Motor neuron (in vitro differentiated cells): ENCODE measurements at regions not wholly inside any gene's neighbourhood (a gene's known extent, or its start where the extent isn't known, plus 50 kb on each side); places are given as distances from the start of the nearest gene placed in this dataset.
A peak's percentile ranks its signal among the peaks of the same experiment; 100 is the strongest.

Source experiments
- ATAC-seq, 8 experiments: fragments of 200-7000 bp; cut with Tn5 transposase; replicated peaks in 6 of 8; 2 replicates each; pipeline ENCODE4 v1.8.0; 2021; ENCODE audit warnings: mild to moderate bottlenecking in 8 of 8, moderate library complexity in 8 of 8
- H3K27ac ChIP-seq, 2 donors: fragments of 250-450 bp; sonication (Bioruptor Pico); 2 replicates each; pipeline ENCODE4 v1.9.0; 2021; ENCODE audit warnings: antibody characterized with exemption in 2 of 2, mild to moderate bottlenecking in 2 of 2, moderate library complexity in 1 of 2
- H3K4me1 ChIP-seq, 2 donors: fragments of 250-450 bp; sonication (Bioruptor Pico); replicated peaks in 1 of 2; 2 replicates each; pipeline ENCODE4 v1.6.1; 2021; ENCODE audit warnings: antibody characterized with exemption in 2 of 2, mild to moderate bottlenecking in 2 of 2, moderate library complexity in 1 of 2
- H3K4me3 ChIP-seq, 5 donors: fragments of 250-450 bp; sonication (Bioruptor Pico); 2 replicates each; pipeline ENCODE4 v1.9.0; 2021; ENCODE audit warnings: antibody characterized with exemption in 5 of 5, mild to moderate bottlenecking in 5 of 5, moderate library complexity in 4 of 5
- whole genome bisulfite sequencing, 10 experiments: fragments of 450-650 bp; shearing (Covaris generic); methylation state at CpG; one replicate each; pipeline ENCODE4 v1.0.0; 2022; 5-methylcytosine and 5-hydroxymethylcytosine counted together
- in situ Hi-C, 9 experiments: fragments of 400-800 bp; cut with MboI; loops; one replicate each; pipeline ENCODE4 v1.15.0; 2021; ENCODE audit warnings: low sequenced_read_pairs in 9 of 9, low pct_unique_long_range_greater_than_20kb in 2 of 9; ENCODE audit not compliant: unreplicated experiment in 9 of 9

DNA sequence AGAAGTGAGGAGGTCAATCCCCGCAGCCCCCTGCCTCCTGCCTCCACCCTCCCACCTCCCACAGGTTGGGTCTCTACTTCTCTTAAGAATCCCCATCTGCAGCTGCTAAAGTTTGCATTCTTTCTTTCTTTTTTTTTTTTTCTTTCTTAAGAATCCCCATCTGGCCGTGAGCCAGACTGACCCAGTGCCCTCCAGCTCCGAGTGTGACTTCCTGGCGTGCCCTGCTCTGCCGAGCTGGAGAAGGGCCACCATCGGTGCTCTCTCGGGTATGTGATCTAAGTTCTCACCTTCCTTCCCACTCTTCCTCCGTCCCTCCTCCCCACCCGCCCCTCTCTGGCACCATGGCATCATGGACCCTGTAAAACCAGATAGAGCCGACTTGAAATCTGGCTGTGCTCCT, 66.7 kb upstream of the LMO1 start:
- peaks cover 45 to 49% of the 10 kb centered on the region in 2 donors for H3K4me1 ChIP-seq
- H3K4me3 ChIP-seq: no peak overlapping the region
- no peak overlapping the region for H3K27ac ChIP-seq
- in situ Hi-C loops: no loop called here
- WGBS, 10 experiments: 49 to 100% (median 75%) methylated on average over 2 to 7 of the region's 10 CpGs; no CpG with 5 or more reads in 4 of the 10 experiments
- ATAC-seq: no peak

DNA sequence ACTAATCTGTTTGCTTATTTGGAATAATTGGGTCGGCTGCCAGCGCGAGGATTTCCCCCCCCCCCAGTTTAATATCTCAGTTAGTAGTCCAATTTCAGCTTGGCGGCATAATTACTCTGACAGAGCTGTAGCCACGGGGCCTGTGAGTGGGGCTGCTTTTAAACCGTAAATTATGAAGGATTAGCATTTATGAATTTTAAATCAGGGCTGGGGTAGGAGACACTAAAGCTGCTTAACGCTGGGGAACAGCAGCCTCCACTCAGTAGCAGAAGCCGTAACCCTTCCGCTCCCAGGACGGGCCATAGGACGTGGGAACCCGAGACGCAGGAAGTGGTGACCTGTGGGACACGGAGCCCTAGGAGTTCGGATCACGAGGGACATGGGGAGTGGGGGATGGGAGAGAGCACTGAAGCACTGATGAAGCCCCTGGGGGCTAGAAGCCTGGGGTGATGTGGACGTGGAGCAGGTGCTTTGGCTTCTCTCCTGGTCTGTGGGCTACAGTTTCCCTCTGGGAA, 66.2 kb upstream of the LMO1 start:
- ATAC-seq: peak in 6 of 8 experiments; percentile 8 to 75 (median 24)
- no peak overlapping the region for H3K4me3 ChIP-seq
- in situ Hi-C loops: no loop called here
- 18 to 80% (median 65%) methylated on average over 3 to 14 of the region's 17 CpGs; no CpG with 5 or more reads in 5 of the 10 experiments for WGBS, 10 experiments
- H3K4me1 ChIP-seq: peaks cover 45 to 49% of the 10 kb centered on the region in 2 donors
- H3K27ac ChIP-seq: no peak overlapping the region

DNA sequence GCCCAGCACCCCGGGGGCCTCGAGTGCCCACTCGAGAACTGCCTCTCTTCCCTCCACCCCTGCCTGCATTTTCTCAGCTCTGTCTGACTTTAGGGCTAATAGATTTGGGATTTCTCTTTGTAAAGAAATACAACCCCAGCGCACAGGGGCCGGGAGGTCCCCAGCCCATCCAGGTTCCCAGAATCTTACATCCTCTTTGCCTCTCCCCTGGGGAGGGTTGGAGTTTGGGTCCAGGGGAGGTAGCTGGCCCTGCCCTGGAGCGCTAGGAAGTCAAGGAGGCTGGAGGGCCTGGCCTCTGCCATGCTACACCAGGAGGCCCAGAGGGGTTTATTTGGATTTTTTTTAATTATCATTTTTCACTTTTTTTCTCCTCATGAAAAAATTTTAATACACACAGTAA, 65.7 kb upstream of the LMO1 start:
- 14 to 100% (median 94%) methylated on average over 1 to 4 of the region's 6 CpGs; no CpG with 5 or more reads in 5 of the 10 experiments for WGBS, 10 experiments
- in situ Hi-C loops: no loop called here
- ATAC-seq: peak in 1 of 8 experiments; percentile 8
- H3K27ac ChIP-seq: no peak overlapping the region
- H3K4me3 ChIP-seq: peak overlapping the region in 1 of 5 donors; percentile 15
- H3K4me1 ChIP-seq: peaks cover 43 to 47% of the 10 kb centered on the region in 2 donors

DNA sequence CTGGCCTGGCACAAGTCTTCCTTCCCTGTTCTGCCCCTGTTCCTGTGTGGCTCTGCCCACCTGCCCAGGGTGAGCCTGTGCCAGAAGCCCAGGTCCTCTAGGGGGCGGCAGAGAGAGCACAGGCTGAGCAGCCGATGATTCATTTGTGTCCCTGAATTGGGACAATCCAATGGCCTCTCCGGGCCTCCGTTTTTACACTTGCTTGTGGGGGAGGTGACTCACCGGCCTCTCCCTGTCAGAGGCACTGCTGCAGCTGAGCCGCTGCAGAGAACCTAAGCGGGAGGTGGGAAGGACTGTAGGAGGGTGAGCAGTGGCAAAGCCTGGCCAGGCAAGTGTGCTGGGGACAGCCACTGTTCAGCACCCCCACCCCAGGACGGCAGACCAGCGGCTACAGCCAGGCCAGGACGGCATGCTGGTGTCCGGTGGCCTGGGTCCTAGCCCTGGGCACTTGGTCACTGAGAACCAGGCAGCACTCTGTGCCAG, 65.2 kb upstream of the LMO1 start:
- H3K27ac ChIP-seq: no peak overlapping the region
- H3K4me3 ChIP-seq: peak overlapping the region in 1 of 5 donors; percentile 15
- peak; percentile 62 to 90 (median 88) for ATAC-seq
- peaks cover 39 to 43% of the 10 kb centered on the region in 2 donors for H3K4me1 ChIP-seq
- WGBS, 10 experiments: 6 to 25% (median 18%) methylated on average over 2 to 7 of the region's 11 CpGs; no CpG with 5 or more reads in 5 of the 10 experiments
- in situ Hi-C loops: no loop called here

DNA sequence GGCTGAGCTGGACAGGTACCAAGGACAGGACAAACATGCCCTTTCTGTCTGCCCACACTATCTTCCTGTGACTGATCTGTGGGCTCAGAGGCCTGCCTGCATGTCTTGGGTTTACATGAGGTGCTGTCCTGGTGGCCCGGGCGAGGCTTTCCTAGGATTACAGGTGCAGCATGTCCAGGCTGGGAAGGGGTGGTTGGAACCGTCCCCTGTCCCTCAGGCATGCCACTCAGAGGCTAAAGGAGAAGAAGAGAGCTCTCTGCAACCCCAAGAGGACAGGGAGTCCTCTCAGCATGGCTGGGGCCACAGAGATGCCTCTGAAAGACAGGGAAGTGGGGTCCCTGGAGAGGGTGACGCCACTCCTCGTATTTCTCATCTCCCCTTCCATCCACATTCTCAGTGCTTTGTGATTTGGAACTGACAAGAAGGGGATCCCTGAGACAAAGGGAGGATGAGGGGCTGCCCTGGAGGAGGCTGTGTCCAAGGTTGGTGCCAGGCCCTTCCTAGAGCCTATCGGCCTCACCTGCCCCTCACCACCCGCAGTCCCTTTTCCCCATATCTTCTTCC, 64.6 kb upstream of the LMO1 start:
- H3K4me1 ChIP-seq: peaks cover 33 to 37% of the 10 kb centered on the region in 2 donors
- 48 to 100% (median 95%) methylated on average over 2 to 5 of the region's 7 CpGs; no CpG with 5 or more reads in 6 of the 10 experiments for WGBS, 10 experiments
- ATAC-seq: peak in 3 of 8 experiments; percentile 1 to 4 (median 1)
- in situ Hi-C loops: no loop called here
- no peak overlapping the region for H3K27ac ChIP-seq
- H3K4me3 ChIP-seq: no peak overlapping the region

DNA sequence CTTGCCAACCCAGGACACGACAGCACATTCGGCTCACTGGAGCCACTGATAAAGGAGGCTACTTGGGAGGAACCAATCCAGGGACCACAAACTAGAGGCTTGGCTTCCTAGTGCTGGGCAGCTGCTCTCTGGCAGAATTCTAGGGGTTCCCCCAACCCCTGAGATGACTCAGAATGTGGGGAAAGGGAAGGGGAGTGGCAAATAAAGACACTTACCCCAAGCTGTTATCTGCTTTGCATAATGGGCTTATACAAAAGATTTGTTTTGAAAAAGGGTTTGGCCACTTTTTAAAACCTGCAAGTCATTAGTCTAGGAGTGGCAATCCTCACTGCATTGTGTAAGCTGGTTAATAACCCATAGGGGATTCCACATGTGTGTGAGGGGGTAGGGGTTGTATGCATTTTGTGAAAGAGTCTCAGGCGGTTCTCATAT, 64.1 kb upstream of the LMO1 start:
- H3K27ac ChIP-seq: no peak overlapping the region
- in situ Hi-C loops: no loop called here
- peaks cover 28 to 32% of the 10 kb centered on the region in 2 donors for H3K4me1 ChIP-seq
- peak in 3 of 8 experiments; percentile 37 to 78 (median 60) for ATAC-seq
- no peak overlapping the region for H3K4me3 ChIP-seq
- WGBS, 10 experiments: 0 to 83% (median 58%) methylated on average over 1 to 3 of the region's 3 CpGs; no CpG with 5 or more reads in 5 of the 10 experiments

DNA sequence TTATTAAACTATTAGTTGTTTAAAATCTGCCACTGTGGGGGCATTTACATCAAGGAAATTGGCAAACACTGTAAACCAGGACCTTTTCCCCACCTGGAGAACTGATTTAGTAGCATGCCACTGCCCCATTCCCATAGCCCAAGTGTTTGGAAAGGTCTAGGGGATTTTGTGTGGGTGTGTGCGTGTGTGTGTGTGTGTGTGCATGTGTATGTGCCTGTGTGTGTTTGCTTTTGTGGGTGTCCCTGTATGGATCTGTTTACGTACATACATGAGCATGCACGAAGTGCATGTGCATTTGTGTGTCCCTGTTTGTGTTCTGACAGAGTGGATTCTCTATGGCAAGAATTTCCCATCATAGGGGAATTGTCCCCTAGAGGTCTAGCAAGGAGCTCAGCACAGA, 62.7 kb upstream of the LMO1 start:
- Histone ChIP-seq H3K4me3 (no peak overlapping the region), H3K27ac (no peak overlapping the region), H3K4me1 (peaks cover 19 to 20% of the 10 kb centered on the region in 2 donors)
- in situ Hi-C loops: no loop called here
- ATAC-seq: no peak
- 68 to 100% (median 80%) methylated on average over 1 to 3 of the region's 3 CpGs; no CpG with 5 or more reads in 5 of the 10 experiments for WGBS, 10 experiments

DNA sequence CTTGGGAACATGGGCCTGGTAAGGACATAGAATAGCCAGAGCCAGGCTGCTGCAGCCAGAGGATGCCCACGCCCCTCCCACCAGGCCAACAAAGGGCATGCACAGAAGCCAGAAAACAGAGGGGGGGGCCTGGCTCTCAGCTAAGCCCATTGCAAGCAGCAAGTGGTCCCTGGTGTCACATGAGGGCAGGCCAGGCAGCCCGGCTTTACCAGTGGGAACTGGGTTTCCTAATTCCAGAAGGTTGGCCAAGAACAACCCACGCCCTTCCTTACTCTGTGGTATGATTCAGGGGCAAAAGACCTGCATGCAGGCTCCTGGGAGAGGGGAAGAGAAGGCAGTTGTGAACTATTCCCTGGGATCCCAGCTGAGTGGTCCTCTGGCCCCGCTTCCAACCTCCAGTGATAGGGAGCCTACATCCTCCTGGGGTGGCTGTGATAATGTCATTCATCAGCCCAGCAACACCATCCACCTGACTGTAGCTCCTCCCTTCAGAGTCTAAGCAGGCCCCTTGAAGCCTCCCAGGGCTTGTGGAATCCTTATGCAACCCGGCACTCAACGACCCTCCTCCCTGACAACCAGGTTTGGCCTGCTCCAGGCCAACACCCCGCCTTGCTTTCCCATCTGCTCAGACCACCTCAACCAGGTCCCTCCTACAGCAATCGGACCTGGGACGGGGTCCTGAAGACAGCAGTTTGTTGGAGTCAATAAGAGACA, 62.1 kb upstream of the LMO1 start:
- in situ Hi-C loops: no loop called here
- Histone ChIP-seq H3K27ac (no peak overlapping the region), H3K4me1 (peaks cover 18 to 19% of the 10 kb centered on the region in 2 donors), H3K4me3 (no peak overlapping the region)
- ATAC-seq: no peak
- WGBS, 10 experiments: 50 to 92% (median 63%) methylated on average over 1 to 4 of the region's 9 CpGs; no CpG with 5 or more reads in 3 of the 10 experiments

DNA sequence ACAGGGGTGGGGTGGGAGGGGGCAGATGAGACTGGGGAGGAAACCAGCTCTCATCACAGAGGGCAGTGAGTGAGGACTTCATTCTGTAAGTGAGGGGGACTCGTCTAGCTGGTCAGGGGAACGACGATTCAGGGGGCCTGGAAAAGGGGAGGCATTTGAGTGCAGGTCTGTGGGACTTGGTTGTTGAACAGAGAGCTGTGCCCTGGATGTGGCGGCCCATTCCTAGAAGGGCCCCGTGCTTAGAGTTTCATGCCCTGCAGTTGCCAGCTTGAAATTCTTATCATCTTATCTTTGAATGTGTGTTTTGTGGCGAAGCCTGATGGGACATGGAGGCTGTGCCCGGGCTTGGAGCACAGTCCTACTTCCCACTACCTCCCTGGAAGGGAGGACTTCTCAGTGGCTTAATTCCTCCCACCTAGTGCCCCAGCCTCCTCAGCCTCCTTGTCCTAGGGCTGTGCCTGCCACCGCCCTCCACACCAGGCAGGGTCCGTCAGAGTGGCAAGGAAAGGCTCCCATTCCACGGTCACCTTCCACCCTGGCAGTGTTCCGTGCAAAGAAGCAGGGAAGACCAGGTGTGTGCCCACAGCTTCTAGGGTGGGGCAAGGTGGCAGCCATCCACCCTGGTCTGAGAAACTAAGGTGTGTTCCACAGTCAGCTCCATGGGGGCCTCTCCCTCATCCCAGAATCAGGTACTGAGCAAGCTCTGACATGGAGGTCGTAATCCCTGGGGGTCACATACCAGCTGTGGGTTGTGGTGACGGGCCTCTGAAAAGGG, 59.7 kb upstream of the LMO1 start:
- 30 to 100% (median 93%) methylated on average over 1 to 8 of the region's 13 CpGs; no CpG with 5 or more reads in 3 of the 10 experiments for WGBS, 10 experiments
- no peak for ATAC-seq
- peaks cover 0 to under 1% of the 10 kb centered on the region in 2 donors for H3K4me1 ChIP-seq
- no peak overlapping the region for H3K27ac ChIP-seq
- no peak overlapping the region for H3K4me3 ChIP-seq
- in situ Hi-C loops: no loop called here

DNA sequence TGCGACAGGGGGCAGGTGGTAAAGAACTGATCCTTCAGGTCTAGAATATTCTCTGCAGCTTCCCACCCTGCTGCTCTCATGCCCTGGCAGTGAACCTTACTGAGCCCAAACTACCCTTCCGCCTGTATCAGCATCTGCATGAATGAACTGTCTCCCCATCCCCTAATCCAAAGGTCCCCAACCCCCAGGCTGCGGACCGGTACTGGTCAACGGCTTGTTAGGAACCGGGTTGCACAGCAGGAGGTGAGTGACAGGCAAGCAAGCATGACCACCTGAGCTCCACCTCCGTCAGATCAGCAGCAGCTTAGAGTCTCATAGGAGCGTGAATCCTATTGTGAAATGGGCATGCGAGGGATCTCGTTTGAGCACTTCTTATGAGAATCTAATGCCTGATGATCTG, 58.2 kb upstream of the LMO1 start:
- H3K4me3 ChIP-seq: no peak overlapping the region
- 70 to 100% (median 88%) methylated on average over 1 to 4 of the region's 10 CpGs; no CpG with 5 or more reads in 2 of the 10 experiments for WGBS, 10 experiments
- no peak for ATAC-seq
- no peak overlapping the region for H3K27ac ChIP-seq
- in situ Hi-C loops: no loop called here
- H3K4me1 ChIP-seq: peaks cover 0 to 4% of the 10 kb centered on the region in 2 donors

DNA sequence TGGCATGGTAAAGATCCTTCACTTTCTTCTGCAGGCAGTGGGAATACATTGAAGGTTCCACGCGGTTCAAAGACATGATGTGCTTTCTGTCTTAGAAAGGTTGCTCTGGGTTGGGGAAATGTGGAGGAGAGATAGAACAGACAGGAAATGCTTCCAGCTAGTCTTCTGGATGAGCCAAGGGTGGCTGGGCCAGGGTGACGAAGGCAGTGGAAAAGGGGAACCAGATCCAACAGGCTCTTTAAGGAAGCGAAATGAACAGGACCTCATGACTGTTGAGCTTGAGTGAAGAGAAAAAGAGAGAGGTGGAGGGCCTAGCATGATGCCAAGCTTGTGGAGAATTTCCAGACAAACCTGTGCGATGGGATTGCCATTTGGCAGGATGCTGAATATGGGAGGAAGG, 56.4 kb upstream of the LMO1 start:
- H3K27ac ChIP-seq: no peak overlapping the region
- H3K4me1 ChIP-seq: peaks cover 12 to 22% of the 10 kb centered on the region in 2 donors
- no peak for ATAC-seq
- H3K4me3 ChIP-seq: no peak overlapping the region
- in situ Hi-C loops: no loop called here
- WGBS, 10 experiments: 0 to 98% (median 78%) methylated on average over 1 to 5 of the region's 5 CpGs; no CpG with 5 or more reads in 2 of the 10 experiments

DNA sequence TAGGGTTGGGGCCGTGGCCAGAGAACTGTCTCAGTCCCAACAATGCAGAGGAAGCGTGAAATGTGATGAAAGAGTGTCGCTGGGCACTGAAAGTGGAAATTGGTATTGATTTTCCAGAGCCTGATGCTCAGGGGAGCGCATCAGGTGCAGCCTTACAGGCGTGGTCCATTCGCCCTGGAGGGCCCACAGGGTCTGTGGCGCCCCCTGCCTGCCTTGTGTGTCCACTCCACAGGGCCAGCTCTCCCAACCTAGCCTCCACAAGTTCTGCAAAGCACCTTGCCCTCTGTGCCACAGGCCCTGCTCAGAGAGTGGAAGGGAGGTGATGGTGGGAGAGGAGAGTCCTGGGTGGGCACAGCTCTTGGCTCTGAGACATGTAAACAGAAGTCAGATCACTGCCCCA, 54.9 kb upstream of the LMO1 start:
- peak overlapping the region in 1 of 2 donors; percentile 11 for H3K27ac ChIP-seq
- in situ Hi-C loops: no loop called here
- H3K4me1 ChIP-seq: peaks cover 24 to 31% of the 10 kb centered on the region in 2 donors
- H3K4me3 ChIP-seq: no peak overlapping the region
- 0 to 80% (median 64%) methylated on average over 1 to 6 of the region's 7 CpGs; no CpG with 5 or more reads in 4 of the 10 experiments for WGBS, 10 experiments
- peak in 6 of 8 experiments; percentile 23 to 64 (median 54) for ATAC-seq
